GM21576 (cell line): ENCODE measurements at regions not wholly inside any gene's neighbourhood (a gene's known extent, or its start where the extent isn't known, plus 50 kb on each side); places are given as distances from the start of the nearest gene placed in this dataset.
"Not testable (repeated sequence)": the region's sequence is repeated elsewhere in the genome, so short reads cannot be mapped to it uniquely, and the experiment has no call there.

ENCODE experiments used
- ATAC-seq: cut with Tn5 transposase; IDR thresholded peaks from one replicate; pipeline ENCODE4 v1.9.1; 2021; ENCODE audit warnings: mild to moderate bottlenecking, moderate library complexity; ENCODE audit not compliant: unreplicated experiment

DNA sequence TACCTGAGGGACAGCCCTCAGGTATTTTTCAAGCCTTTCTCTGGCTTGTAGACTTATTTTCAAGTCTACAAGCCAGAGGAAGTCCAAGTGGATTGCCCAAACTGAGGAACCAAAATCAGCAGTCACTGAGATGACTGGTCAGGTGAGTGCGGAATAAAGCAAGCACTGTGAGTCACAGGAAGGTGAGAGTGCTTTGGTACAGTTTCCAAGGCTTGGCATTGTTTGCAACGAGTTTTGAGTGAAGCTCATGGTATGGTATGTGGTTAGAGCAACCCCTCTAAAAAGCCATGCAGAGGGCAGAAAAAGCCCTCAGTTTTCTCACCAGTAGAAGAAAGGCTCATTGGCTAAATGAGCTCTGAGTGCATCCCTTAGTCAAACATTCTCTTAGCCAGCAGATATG, 112.8 kb upstream of the EOLA2 start:
- no peak for ATAC-seq

DNA sequence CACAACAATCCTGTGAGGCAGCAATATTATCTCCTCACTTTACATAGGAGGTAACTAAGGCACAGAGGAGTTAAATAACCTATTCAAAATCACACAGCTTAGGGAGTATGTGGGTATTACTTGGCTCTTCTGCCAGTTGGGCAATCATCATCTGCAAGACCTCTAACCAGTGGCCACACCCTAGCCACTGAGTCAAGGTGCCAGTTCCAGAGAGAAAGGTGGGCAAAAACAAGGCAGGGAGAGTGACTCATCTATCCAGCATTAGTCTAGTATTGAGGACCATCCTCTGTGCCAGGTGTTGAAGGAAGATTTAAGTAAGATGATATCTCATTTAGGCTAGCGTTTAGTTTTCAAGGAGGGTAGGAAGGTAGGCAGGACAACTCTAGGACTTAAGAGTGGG, 113.9 kb upstream of the EOLA2 start:
- ATAC-seq: no peak

DNA sequence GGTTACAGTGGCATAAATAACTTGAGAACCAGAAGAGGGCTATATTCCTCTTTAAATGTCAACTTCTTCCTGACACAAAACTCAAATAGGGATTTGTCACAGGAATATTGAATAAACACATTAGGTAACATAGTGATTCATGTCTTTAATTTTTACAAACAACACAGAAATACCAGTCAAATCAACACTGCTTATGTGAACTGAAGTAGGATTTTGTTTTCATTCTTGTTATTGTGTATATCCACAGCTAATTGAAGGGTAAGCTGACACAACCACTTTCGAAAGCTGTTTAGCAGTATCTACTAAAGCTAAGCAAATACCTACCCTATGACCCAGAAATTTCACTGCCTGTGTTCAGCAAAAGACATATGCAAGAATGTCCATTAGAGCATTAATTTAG, 120.4 kb upstream of the EOLA2 start:
- no peak for ATAC-seq

DNA sequence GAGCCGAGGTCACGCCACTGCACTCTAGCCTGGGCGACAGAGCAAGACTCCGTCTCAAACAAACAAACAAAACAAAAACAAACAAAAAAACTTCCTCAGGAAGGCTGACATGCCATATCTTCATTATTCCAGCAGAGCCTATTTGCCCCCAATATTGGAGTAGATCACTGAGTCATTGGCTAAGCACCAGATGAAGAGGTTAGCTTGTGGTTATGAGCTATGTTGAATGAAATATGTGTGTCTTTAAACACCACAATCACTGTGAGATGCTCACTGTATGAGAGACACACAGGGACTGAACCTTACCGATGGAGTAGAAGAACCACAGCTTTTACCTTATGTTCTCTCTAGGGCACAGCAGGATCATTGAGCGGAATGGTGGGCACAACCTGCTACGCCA, 122.1 kb upstream of the EOLA2 start:
- ATAC-seq: no peak

DNA sequence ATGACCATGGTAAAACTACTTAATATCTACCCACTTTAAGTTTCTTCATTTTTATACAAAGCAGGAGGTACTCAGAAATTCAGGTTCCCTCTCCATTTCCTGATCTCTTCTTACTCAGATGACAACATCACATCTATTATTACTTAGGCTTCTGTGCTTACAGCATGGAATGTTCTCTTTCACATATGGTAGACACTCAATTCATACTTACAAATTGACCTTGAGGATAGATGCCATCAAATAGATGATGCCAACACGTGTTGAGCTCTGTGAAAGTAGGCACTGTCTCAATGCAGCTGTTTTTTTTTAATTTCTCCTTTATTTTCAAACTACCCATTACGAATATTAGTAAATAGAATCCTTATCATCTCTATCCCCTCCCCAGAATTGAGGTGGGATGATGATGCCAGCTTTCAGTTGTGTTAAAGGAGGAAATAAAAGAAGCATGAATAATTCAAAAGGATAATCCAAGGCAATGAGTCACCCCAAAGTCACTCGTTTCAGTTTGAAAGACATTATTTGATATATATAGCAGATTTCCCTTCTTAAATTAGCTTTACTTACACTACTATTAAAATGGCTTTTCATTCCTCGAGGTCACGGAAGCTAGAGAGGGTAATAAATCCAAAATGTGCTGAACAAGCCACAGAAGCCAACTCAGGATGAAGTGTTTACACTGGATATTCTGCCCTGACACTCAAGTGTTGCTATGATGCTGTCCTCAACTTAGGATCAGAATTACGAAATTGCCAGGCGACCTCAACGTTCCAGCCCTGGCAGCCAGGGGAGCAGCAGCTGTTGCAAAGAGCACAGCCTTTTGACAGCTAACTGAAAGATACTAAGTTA, 124.2 kb upstream of the EOLA2 start:
- ATAC-seq: no peak

DNA sequence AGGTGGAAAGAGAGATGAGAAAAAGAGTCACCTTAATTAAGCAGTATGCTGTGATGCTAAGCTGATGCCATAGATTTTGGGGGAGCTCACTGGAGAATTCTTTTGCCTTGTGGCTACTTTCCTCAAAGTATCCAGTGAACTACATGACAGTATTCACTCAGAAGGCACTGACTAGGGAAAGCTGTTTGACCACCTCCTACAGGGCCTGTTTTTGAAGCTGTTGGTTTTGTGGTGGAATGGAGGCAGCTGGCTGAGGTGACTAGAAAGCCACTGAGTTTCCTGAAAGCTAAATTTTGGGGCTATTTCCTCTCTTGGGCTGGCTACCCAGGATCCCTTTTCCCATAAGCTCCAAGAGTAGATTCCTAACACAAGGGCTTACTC, 124.8 kb upstream of the EOLA2 start:
- ATAC-seq: no peak

DNA sequence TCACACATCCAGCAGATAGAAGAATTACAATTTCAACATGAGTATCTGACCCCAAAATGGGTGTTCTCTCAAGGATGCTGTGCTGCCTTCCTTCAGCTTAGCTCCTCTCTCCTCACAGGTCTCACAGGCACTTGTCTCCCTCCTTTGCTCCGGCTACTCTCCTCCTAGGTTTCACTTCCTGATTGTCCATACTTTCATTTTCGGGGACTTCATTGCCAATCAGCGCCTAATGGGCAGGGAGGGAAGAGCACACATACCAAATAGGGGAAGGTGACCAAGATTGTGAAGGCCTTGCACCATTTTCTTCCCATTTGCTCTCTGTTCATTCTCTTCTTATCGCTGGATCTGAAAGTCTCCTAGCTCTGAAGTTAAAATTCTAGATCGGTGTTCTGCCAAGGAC, 125.4 kb upstream of the EOLA2 start:
- ATAC-seq: no peak

DNA sequence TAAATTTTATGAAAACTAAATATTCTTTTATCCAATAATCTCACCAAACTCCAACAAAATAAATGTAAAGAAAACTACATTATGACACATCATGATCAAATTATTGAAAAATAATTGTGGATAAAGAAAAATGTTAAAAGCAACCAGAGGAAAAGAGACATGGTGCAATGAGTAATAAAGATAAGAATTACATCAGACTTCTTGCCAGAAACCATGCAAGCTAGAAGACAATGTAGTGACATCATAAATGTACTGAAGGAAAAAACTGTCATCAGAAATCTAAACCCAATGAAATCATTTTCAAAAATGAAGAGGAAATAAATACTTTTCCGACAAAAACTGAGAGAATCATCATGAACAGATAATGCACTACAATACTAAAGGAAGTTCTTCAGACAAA, 135.9 kb upstream of the EOLA2 start:
- ATAC-seq: no peak

DNA sequence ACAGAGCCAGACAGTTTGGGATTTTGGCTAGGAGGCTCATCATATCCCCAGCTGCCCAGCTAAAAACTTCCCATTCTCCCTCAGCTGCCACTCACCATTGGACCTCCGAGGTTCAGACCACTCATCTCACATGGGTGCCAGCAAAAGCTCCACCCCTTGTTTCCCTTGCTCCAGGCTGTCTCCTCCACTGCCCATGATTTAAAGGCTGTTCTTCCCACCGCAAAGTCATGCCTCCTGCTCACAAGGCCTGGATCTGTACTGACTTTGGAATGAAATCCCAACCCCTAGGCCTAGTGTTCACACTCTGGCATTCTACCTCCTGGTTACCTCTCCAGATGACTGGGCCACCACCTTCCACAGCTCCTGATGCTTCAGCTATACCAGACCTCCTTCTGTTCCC, 142.2 kb upstream of the EOLA2 start:
- no peak for ATAC-seq

DNA sequence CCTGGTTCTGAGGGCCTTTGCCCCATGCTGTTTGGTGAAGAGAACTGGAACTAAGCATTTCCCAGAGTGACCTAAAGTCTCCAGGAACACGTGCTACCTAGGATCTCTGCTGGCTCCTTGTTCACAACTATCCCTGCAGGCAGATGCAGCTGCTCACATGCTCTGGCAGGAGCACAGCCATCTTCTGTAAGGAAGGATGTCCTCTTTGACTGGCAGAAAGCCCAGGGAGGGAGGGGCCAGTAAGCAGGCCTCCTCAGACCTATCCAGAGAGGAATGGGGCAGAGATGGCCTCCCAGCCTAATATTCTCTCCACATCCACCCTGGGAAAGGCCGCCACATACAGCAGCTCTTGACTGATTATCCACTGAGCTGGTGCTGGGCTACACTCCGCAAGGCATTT, 142.8 kb upstream of the EOLA2 start:
- ATAC-seq: no peak

DNA sequence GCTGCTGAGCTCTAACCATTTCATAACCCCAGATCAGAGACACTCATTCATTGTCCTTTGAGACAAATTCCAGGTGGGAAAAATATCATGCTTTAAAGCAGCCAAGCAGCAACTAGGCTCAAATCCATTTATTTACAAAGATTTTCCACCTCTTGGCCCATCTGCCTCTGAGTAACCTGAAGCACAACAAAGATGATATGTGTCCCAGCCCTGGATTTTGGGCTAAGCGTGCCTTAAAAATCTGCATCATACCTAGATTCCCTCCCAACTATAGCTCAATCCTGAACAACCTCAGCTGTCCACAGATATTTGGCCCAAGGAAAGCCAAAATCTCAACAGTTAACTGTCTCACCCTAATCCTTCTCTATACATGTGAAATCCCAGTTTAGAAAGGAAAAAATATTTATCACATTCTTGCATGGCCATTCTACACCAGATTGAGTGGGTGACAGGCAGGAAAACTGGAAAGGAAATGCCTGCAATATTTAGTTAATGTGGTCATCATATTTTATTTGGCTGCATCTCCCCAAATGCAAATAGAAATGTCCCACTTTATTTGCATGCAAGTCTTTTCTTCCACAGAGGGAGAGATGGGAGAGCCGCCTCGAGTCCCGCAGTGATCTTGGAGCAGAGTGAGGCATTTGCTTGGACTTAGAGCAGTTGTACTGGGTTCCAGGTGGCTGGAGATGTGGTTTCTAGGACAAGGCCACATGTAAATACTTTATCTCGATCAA, 146.4 kb upstream of the EOLA2 start:
- ATAC-seq: no peak

DNA sequence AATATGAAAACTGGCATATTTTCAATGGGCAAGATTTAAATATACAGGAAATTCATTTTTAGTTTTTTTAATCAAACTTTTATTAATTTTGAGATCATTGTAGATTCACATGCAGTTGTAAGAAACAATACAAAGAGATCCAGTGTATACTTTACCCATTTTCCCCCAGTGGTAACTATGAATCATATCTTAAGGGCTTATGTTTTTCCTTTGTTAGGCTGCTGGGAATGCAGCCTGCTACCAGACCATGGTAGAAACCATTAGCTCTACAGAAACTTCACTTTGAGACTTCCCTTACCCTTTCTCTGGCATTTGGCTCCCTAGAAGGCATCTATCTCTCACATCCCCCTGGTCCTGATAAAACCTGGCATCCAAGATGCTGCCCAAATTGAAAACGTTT, 147.6 kb upstream of the EOLA2 start:
- ATAC-seq: no peak

DNA sequence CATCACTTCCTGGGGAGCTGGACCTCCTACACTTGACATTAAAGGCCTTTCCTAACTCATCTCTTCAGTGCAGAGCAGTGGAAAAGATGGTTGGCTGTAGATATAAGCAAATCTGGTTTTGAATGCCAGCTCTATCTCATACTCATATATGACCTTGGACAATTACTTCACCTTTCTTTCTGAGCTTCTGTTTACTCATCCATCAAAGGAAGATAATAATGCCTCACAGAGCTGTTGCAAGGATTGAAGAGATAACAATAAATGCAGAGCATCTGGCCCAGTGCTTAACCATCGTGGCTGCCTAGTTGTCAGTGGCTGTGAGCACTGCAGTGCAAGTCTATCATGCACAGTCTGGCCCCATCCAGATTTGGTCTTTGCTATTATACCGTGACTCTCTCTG, 148.1 kb upstream of the EOLA2 start:
- ATAC-seq: no peak

DNA sequence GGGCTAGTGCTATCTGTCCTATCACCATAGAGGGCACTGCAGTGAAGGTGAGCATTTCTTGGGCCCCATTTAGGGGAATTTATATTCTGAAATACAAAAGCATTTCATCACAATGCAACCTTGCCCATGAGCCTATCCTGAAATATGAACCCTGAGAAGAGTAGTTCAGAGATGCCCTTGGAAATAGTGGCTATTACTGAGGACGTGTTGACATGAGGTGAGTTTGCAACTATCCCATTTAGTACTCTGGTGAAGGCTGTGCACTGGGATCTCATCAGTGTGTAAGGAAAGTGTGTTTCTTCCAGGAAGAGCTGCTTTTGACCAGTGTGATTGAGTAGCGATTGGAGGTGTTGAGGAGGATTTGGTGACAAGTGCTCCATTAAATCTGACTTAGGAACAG, 149.3 kb upstream of the EOLA2 start:
- no peak for ATAC-seq

DNA sequence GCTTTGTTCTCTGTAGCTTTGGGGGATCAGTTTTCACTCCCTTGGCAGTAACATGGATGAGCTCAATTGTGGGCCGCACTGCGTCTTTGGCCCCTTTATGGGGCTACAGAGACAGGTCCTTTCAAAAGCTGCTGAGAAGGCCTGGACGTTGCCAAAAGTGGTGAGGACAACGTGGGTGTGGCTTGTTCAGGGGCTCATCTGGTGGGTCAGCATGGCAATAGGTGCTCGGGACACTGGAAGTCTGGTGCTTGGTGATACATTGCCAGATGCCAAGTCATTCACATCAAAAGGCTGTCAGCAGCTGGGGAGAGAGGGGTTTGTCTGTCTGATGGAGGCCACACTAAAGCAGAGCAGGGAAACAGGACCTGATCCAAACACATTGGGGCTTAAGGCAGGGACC, 149.8 kb upstream of the EOLA2 start:
- ATAC-seq: no peak

DNA sequence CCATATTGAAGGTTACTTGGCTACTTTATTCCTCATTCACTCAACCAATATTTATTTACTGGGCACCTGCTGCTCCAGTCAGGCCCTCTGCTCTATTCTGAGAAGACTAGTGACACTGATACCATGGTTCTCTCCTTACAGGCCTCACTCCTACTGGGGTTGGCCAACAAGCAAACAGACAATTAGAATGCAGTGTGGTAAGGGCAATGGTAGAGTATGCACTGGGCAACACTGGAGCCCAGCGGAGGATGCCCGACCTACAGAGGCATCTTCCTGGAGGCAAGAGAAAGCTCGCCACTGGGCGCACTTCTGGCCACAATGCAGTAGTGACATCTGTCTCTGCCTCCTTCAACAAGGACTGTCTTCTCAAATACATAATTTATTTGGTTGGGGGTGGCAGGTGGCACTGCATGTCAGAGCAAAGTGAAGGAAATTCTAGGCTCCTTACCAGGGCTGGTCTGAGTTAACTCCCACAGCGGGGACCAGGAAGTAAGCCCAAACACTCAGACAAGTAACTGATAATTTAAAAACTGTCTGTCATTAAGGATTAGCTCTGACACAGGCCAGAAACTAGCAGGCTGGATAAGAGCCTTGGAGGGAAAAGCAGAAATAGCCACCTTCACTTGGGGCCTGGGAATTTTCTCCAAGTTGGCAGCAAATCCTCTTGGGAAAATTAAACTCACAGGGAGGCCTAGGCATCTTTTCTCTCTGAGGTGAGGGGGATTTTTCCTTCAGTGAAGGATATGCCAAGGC, 150.7 kb upstream of the EOLA2 start:
- no peak for ATAC-seq

DNA sequence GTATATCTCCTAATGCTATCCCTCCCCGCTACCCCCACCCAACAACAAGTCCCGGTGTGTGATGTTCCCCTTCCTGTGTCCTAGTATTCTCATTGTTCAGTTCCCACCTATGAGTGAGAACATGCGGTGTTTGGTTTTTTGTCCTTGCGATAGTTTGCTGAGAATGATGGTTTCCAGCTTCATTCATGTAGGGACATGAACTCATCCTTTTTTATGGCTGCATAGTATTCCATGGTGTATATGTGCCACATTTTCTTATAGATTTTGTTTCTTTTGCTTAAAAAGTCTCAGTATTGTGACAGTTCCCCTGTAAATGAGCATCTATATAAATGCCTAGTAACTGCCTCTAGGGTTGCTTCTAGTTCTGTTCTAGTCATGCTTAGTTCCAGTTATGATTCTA, 153.0 kb upstream of the EOLA2 start:
- not testable (repeated sequence) for ATAC-seq

DNA sequence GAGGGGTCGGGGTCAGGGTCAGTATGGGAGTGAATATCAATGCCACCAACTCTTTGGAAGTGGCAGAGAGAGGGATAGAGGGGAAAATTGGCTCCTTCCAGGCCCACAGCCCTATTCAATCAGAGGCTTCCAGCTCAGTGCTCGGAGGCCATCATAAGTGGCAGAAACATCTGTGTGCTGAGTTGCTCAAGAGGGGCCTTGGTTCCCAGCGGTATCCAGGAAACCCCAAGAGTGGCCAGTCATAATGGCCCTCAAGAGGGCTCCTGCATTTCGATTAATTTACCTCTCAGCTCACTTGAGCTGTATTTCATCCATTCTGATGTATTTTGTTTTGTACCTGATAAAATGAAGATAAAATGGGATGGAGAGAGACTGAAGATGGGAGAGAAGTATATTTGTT, 154.3 kb upstream of the EOLA2 start:
- no peak for ATAC-seq

DNA sequence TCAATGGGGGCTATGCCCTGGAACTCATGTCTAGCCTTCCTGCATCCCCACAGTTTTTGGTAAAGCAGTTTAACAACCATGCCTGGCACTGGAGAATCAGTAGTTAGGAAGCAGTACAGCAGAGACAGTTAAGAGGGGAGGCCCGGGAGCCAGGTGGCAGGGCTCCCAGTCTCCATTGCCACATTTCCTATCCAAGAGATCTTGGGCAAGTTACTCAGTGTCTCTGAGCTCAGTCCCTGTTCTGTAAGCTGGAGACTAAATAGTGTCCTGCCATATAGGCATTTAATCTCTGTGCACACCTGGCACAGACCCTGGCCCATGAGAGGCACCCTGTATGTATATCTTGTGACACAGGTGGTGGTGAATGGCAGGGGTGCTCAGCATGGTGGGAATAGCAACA, 156.1 kb upstream of the EOLA2 start:
- no peak for ATAC-seq

DNA sequence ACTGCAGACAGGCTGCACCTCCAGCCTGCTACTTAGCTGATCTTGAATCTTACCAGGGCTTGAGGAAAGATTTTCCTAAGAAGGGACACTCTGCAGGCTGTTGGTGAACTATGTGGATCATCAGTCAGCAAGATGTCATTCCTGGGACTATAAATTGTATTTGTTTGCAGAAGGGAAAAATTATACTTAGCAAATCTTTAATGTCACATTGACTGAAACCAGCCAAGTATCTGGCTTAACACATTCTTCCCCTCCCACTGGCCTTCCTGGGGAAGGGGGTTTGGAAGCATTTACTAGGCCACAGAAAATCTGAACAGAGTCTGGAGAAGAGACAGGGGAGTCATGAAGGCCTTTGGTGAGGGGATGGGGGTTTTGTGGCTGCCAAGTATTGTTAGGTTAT, 156.7 kb upstream of the EOLA2 start:
- no peak for ATAC-seq

DNA sequence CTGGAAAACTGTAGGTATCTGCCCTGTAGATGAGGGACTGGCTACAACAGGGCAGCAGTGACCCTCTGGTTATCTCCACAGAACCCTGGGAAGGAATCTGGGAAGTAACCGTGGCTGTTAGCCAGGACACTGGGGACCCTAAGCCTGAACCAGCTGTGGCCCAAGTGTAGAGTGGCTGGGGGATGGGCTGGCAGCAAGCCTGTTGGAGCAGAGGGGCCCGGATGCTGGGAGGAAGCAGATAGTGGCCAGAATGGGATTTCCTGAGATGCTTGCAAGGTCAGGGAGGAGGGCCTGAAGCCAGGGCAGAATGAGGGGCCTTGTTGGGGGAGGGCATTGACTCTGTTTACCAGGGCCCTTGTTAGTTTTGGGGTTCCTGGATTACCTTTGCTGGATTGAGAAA, 161.0 kb upstream of the EOLA2 start:
- no peak for ATAC-seq

DNA sequence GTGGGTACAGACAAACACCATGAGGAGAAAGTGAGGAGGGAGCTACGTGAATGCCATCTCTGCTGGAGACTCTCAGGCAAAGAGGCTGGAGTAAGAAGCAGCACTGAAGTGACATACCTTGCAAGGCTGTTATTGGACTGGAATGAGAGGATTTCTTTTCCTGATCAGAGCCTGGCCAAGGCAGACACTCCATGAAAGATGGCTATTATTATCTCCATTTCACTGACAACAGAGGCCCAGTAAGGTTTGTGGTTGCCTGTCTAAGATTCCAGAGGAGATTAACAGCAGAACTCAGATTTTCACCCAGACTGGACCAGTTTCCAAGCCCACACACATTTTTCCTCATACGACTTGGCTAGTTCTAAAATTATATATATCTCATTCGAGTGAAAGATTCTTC, 162.0 kb upstream of the EOLA2 start:
- ATAC-seq: no peak
